Panc1 (cell line): ENCODE measurements at regions not wholly inside any gene's neighbourhood (a gene's known extent, or its start where the extent isn't known, plus 50 kb on each side); places are given as distances from the start of the nearest gene placed in this dataset.

Source experiments
- POLR2AphosphoS5 ChIP-seq: IDR thresholded peaks from 2 replicates; pipeline ENCODE4 v1.6.1; 2012; ENCODE audit warnings: mild to moderate bottlenecking, low read depth, low read length, moderate library complexity
- TF ChIP-seq, protein P1 (sequence below): fragments of 450-650 bp; IDR thresholded peaks from 2 replicates; pipeline ENCODE4 v1.5.1; 2017; ENCODE audit warnings: mild to moderate bottlenecking
- TF ChIP-seq, protein P2 (sequence below), 2 experiments: IDR thresholded peaks; 2 replicates each; pipeline ENCODE4 v1.6.1; 2011 to 2012; ENCODE audit warnings: low read depth in 2 of 2, control low read depth in 1 of 2, low read length in 1 of 2, mild to moderate bottlenecking in 1 of 2, moderate library complexity in 1 of 2; ENCODE audit not compliant: insufficient read depth in 1 of 2

DNA sequence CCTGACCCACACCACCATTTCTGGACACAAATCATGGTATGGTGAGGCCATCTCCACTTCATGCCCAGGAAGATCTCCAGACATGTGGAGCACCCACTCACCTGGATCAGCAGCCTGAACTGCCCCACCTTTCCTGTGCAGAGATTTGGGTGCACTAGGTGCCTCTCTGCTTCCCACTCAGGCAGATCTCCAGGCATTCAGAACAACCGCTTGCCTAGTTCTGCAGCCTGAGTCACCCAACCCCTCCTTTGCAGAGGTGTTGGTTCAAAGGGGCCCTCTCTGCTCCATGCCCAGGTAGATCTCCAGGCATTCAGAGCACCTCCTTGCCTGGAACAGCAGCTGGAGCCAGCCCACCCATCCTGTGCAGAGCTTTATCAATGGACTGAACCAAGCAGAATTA, 620.8 kb downstream of the LRRIQ3 start:
- TF ChIP-seq, protein P1, sequence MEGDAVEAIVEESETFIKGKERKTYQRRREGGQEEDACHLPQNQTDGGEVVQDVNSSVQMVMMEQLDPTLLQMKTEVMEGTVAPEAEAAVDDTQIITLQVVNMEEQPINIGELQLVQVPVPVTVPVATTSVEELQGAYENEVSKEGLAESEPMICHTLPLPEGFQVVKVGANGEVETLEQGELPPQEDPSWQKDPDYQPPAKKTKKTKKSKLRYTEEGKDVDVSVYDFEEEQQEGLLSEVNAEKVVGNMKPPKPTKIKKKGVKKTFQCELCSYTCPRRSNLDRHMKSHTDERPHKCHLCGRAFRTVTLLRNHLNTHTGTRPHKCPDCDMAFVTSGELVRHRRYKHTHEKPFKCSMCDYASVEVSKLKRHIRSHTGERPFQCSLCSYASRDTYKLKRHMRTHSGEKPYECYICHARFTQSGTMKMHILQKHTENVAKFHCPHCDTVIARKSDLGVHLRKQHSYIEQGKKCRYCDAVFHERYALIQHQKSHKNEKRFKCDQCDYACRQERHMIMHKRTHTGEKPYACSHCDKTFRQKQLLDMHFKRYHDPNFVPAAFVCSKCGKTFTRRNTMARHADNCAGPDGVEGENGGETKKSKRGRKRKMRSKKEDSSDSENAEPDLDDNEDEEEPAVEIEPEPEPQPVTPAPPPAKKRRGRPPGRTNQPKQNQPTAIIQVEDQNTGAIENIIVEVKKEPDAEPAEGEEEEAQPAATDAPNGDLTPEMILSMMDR, result no peak
- TF ChIP-seq, protein P2, sequence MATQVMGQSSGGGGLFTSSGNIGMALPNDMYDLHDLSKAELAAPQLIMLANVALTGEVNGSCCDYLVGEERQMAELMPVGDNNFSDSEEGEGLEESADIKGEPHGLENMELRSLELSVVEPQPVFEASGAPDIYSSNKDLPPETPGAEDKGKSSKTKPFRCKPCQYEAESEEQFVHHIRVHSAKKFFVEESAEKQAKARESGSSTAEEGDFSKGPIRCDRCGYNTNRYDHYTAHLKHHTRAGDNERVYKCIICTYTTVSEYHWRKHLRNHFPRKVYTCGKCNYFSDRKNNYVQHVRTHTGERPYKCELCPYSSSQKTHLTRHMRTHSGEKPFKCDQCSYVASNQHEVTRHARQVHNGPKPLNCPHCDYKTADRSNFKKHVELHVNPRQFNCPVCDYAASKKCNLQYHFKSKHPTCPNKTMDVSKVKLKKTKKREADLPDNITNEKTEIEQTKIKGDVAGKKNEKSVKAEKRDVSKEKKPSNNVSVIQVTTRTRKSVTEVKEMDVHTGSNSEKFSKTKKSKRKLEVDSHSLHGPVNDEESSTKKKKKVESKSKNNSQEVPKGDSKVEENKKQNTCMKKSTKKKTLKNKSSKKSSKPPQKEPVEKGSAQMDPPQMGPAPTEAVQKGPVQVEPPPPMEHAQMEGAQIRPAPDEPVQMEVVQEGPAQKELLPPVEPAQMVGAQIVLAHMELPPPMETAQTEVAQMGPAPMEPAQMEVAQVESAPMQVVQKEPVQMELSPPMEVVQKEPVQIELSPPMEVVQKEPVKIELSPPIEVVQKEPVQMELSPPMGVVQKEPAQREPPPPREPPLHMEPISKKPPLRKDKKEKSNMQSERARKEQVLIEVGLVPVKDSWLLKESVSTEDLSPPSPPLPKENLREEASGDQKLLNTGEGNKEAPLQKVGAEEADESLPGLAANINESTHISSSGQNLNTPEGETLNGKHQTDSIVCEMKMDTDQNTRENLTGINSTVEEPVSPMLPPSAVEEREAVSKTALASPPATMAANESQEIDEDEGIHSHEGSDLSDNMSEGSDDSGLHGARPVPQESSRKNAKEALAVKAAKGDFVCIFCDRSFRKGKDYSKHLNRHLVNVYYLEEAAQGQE (IDR thresholded peaks at IDR 0.05; ENCODE audit: insufficient read depth in 1 of 2, low read depth in 2 of 2, low read length in 1 of 2), result no peak
- TF ChIP-seq POLR2AphosphoS5, result no peak
